HTR-8/SVneo (cell line): ENCODE measurements at regions not wholly inside any gene's neighbourhood (a gene's known extent, or its start where the extent isn't known, plus 50 kb on each side); places are given as distances from the start of the nearest gene placed in this dataset.
"Not testable (repeated sequence)": the region's sequence is repeated elsewhere in the genome, so short reads cannot be mapped to it uniquely, and the experiment has no call there.

Experiments used
- DNase-seq: peaks from one replicate; pipeline ENCODE4 v3.0.0; 2011; ENCODE audit warnings: low spot score, mixed read lengths; ENCODE audit not compliant: insufficient read length
- FAIRE-seq: peaks from 2 replicates; lab custom pipeline; 2011; peaks lifted over from hg19 to GRCh38; lab: Jason Lieb, UNC

DNA sequence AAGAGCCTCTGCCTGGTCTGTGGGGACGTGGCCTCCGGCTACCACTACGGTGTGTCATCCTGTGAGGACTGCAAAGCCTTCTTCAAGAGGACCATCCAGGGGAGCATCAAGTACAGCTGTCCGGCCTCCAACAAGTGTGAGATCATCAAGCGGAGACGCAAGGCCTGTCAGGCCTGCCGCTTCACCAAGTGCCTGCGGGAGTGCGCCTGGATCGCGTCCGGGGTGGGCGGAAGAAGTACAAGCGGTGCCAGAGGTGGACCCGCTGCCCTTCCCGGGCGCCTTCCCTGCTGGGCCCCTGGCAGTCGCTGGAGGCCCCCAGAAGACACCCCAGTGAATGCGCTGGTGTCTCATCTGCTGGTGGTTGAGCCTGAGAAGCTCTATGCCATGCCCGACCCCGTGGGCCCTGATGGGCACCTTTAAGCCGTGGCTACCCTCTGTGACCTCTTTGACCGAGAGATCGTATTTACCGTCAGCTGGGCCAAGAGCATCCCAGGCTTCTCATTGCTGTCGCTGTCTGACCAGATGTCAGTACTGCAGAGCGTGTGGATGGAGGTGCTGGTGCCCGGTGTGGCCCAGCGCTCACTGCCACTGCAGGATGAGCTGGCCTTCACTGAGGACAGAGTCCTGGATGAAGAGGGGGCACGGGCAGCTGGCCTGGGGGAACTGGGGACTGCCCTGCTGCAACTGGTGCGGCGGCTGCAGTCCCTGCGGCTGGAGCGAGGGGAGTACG lies 84.3 kb downstream of the MRPL57 start:
- not testable (repeated sequence) for DNase-seq, FAIRE-seq

DNA sequence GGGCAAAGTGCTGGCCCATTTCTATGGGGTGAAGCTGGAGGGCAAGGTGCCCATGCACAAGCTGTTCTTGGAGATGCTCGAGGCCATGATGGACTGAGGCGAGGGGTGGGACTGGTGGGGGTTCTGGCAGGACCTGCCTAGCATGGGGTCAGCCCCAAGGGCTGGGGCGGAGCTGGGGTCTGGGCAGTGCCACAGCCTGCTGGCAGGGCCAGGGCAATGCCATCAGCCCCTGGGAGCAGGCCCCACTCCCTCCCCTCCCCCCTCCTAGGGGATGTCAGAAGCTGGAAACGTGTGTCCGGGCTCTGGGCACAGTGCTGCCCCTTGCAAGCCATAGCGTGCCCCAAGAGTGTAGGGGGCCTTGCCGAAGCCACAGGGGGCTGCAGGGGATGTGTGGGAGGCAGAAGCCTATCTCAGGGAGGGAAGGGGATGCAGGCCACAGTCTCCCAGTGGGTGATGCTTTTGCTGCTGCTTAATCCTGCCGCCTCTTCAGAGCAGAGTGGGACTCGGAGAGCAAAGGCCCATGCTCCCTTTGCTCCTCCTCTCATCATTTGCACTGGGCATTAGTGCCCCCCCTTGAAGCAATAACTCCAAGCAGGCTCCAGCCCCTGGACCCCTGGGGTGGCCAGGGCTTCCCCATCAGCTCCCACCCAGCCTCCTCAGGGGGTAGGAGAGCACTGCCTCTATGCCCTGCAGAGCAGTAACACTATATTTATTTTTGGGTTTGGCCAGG lies 85.2 kb downstream of the MRPL57 start:
- DNase-seq, FAIRE-seq: not testable (repeated sequence)

DNA sequence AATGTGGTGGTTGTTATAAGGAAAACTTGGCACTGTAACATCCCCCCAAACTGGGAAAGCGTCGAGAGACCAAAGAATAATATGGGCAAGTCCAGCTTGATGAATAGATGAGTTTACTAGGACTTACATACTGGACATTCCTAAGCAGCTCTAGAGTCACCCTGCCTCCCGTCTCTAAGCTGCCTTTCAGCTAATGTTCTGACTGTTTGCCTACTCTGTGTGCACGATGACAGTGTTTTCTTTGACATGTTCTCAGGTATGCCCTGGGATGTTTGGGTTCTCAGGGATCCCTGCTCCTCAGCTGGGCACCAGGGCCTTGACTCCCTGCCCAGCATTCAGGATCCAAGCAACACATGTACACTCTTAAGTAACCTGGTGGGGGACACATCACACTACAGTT lies 87.5 kb downstream of the MRPL57 start:
- DNase-seq, FAIRE-seq: not testable (repeated sequence)

DNA sequence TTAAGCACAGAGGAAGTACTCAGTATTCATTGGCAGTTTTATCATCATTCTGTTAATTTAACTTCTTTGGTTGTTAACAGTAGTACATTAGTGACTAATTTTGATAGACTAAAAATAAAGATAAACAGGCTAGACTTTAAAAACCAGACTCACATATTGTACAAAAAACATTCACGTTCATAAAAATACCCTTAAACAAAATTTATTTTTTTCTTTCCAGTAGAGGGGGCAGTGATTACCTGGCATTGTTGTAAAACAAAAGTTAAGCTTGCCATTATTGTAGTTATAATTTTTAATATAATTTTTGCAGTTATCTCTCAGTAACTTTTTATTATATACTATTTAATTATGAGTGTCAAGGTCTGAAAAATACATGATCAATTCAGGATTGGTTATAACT lies 92.0 kb downstream of the MRPL57 start:
- not testable (repeated sequence) for FAIRE-seq, DNase-seq

DNA sequence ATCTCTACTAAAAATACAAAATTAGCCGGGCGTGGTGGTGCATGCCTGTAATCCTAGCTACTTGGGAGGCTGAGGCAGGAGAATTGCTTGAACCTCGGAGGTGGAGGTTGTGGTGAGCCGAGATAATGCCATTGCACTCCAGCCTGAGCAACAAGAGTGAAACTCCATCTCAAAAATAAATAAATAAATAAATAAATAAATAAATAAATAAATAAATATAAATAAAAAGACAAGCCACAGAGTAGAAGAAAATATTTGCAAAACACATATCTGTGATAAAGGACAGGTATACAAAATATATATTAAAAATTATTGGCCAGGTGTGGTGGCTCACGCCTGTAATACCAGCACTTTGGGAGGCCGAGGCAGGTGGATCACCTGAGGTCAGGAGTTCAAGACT lies 96.0 kb downstream of the MRPL57 start:
- DNase-seq, FAIRE-seq: not testable (repeated sequence)

DNA sequence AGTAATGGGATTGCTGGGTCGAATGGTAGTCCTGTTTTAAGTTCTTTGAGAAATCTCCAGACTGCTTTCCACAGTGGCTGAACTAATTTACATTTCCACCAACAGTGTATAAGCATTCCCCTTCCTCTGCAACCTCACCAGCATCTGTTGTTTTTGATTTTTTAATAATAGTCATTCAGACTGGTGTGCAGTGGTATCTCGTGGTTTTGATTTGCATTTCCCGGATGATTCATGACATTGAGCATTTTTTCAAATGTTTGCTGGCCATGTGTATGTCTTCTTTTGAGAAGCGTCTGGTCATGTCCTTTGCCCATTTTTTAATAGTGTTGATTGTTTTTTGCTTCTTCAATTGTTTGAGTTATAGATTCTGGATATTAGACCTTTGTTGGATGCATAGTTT lies 98.0 kb downstream of the MRPL57 start:
- FAIRE-seq, DNase-seq: not testable (repeated sequence)

DNA sequence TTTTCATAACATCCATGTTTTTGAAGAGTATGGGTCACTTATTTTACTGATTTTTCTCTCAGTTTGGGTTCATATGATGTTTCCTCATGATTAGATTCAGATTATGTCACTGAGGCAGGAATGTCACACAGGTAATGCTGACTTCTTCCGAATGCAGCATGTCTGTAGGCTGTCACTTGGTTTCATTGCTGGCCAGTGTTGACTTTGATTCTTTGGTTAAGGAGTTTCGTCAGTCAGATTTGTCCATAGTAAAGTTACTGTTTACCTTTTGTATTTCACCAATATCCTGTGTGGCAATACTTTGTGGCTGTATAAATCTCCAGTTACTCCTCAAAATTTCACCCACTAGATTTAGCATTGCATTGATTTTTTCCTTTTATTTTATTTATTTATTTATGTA lies 105.6 kb downstream of the MRPL57 start:
- FAIRE-seq: no peak
- DNase-seq: no peak

DNA sequence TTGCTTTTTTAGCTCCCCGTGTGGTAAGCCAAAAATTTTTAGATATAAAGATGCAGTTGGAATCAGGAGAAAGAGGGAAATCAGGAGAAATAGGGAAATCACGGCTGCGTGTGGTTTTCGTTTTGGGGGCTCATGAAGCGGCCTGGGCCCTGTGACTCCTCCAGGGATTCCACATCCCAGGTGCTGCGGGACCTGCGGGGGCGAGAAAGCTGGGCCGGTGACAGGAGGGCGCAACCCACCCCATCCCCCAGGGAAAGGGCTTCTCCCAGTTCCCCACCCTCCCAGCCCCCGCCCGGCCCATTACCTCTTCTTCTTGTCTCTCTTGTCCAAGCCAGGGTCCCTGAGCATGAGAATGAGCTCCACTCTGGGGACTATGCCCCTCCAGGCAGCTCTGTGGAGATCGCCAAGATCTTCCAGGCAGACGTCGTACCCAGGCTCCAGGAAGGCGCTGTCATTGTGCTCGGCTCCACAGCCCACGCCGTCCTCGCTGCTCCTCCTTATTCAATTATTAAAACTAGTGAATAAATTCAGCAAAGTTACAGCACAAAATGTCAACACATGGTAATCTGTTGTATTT lies 111.0 kb downstream of the MRPL57 start:
- no peak for DNase-seq
- no peak for FAIRE-seq

DNA sequence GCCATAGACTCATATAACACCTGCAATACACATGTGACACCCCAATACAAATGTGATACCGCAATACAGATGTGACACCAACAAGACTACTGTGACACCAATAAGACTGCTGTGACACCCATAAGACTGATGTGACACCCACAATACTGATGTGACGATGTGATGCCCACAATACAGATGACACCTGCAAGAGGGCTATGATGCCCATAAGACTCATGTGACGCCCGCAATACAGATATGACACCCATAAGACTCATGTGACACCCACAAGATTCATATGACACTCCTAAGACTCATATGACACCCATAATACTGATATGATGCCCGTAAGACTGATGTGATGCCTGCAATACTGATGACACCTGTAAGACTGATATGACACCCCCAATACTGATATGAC lies 113.0 kb downstream of the MRPL57 start:
- DNase-seq (no peak), FAIRE-seq (no peak)

DNA sequence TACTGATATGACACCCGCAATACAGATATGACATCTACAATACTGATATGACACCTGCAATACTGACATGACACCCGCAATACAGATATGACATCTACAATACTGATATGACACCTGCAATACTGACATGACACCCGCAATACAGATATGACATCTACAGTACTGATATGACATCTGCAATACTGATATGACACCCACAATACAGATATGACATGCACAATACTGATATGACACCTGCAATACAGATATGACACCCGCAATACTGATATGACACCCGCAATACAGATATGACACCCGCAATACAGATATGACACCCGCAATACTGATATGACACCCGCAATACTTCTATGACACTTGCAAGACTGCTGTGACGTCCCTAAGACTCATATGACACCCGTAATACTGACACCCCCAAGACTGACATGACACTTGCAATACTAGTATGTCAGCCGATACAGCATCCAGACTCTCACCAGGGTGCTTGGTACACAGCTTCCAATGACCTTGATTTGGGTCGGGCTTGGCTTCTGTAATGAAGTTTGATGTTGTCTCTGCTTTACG lies 114.1 kb downstream of the MRPL57 start:
- not testable (repeated sequence) for FAIRE-seq, DNase-seq

DNA sequence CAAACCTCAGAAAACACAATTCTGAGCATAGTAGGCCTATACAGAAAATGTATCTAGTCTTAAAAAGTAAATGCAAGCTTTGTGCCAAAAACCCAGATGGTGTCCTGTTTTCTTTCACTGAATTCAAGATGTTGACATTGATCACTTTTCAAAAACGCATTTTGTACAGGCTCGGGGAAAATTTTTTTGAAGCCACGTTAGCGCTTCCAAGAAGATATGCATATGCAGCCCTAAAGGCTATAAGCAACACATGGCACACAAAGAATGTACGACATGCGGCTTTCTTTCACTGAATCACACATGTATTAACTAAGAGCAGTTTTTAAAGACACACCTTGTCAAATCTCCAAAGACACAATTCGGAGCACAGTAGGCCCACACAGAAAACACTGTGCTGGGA lies 115.4 kb downstream of the MRPL57 start:
- DNase-seq: no peak
- no peak for FAIRE-seq

DNA sequence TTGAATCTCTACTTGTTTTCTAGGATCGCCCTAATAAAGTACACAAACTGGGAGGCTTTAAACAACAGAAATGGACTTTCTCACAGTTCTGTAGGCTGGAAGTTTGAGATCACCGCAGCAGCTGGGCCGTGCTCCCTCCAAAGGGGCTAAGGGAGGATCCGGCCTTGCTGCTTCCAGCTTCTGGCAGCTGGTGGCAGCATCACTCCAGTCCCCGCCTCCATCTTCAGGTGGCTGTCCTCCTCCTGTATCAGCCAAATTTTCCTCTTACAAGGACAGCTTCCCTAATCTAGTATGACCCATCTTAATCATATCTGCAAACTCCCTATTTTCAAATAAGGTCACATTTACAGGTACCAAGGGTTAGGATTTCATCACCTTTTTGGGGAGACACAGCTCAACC lies 120.5 kb downstream of the MRPL57 start:
- DNase-seq: peak; percentile 2

DNA sequence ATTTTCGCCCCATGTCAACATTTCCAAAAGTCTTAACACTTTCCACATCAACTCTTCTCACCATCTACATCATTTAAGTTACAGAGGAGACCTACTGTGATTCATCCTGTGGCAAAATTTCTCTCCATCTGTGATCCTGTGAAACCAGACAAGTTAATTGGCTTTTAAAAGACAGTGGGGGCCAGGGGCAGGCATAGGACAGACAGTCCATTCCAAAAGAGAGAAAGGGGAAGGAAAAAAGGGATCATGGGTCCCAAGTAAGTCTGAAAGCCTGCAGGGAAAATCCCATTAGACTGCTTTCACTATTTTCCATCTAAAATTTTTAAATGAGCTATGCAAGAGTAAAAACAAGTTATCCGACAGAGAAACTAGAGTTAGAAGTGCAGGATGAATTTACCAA lies 121.0 kb downstream of the MRPL57 start:
- FAIRE-seq: no peak
- DNase-seq: no peak

More for the DNA sequence above, 120.5 kb downstream of the MRPL57 start:
- FAIRE-seq: not testable (repeated sequence)

DNA sequence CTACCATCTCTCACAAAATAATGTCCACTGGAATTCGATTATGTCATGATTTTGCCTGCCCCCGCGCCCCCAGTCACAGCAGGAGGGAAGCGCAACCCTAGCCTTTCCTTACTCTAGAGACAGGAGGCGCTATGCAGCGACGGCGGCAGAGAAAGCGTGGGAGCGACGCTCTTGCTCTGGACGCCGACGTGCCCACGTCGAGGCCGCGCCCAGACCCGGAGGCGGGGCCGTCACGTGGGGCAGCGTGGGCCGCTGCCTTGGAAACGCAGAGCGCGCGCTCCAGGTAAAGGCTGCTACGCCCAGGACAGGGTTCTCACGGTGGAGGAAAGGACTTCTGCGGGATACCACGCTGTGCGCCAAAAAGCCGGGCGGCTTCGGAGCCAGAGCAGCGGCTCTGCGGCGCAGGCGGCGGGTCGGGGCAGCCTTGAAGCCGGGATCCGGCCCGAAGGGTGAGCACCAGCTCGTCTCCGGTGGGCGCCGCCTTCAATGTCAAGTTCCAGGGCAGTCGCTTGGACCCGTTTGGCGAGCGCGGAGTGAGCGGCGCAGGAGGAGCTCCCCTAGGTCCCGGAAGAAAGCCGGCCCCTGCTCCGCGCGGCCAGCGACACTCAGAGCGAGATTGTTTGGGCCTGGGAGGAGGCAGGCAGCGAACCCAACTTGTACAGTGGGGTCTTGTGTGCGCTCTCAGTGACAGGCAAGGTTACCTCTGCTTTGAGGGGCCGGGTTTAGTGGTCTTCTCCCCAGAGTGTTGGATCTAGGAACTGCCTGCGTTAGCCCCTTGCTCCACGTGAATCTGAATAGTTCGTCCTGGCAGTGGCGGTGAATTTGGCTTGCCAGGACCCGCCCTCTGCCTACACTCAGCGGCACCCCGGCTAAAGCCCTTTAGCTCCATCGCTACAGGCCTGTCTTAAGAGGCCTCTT lies 121.7 kb downstream of the MRPL57 start:
- DNase-seq (peak; percentile 72), FAIRE-seq (peak; percentile 94)

DNA sequence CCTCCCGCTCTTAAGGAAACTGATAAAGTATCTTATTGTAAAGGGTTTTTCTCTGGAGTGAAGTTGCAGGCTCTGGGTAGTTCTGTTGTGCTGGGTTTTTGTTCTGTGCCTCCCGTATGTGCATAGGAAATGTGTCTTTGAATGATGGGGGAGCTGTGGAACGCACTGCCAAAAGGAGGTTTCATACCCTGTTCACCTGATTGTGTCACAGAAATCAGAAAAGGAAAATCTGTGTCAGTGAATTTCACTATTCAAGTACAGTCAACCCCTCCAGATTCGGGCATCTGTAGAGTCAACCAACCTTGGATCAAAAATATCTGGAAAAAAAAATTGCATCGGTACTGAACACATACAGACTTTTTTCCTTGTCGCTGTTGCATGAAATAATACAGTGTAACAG lies 127.8 kb downstream of the MRPL57 start:
- DNase-seq (no peak), FAIRE-seq (no peak)

DNA sequence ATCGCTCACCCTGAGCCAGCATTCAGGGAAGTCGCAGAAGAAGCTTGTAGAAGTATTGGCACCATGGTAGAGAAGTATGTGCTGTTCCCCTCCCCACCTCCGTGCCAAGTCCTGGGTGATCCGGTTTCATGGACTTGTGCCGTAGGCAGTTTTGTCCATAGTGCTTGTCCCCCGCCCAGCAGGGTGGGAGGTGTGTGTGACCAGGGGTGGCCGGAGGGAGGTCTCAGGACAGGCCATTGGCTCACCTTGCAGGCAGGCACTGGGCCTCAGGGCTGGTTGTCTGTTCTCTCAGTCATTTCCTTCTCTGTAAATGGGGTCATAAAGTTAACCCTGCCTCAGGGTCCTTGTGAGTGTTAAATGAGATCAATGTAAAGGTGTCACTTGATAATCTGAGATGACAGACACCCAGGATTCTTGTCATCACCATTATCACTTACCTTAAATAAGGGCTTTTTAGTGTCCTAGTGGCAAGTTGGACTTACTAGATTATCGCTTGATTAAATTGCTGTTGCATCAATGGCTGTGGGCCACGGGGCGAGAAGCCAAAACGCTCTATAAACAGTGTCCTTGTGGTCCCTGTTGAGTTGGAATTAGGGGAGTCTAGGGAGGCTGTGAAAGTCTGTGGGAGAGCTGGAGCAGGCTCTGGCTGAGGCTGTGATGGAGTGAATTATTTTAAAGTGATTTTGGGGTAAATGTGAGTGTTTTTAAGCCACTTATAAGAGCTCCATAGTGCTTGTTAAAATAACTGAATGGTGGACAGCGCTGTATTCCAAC lies 130.0 kb downstream of the MRPL57 start:
- not testable (repeated sequence) for FAIRE-seq, DNase-seq

DNA sequence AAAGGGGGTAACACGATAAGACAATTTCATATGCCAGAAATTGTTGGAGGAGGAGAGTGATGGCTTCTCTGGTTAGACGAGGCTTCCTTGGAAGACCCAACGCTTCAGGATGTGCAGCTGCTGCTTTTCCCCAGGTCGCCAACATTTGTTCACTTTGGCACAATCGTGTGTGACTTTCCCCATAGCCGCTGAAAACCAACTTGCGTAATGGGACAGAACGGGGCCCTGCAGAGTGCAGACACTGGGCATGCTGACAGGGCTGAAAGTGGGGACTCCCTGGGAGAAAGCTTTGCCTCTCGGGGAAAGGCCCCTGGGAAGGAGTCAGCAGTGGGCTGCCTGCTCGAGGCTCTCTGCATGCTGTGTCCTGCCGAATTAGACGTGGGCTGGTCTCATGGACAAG lies 130.7 kb downstream of the MRPL57 start:
- not testable (repeated sequence) for FAIRE-seq

DNA sequence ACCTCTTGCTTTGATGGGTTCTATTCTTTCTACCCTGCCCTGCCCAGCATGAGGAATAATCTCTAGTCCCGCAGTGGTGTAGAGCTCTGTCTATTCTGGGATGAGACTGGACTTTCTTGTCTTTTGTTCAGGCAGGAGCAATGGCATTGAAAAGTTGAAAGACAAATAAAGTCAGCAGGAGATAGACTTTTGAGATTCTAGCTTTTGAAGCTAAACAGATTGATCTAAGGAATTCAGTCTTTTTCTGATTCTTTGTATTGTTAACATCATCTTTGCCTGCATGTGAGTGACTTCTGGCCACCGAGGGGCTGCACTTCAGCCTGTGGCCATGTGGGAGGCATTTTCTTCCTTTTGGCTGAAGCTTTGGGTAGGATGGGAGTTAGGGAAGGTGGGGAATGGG lies 132.4 kb downstream of the MRPL57 start:
- DNase-seq (no peak), FAIRE-seq (no peak)

More for the DNA sequence above, 130.7 kb downstream of the MRPL57 start:
- DNase-seq: not testable (repeated sequence)
